HepG2 (cell line): ENCODE measurements at regions not wholly inside any gene's neighbourhood (a gene's known extent, or its start where the extent isn't known, plus 50 kb on each side); places are given as distances from the start of the nearest gene placed in this dataset.

Experiments used
- ATAC-seq: fragments of 200-7000 bp; cut with Tn5 transposase; 3 replicates; pipeline ENCODE4 v1.9.1; 2020; ENCODE audit warnings: mild to moderate bottlenecking, moderate library complexity
- BruUV-seq: library from RNA; stranded (reverse); fragments of 400-500 nt; replicated peaks from 2 replicates; lab custom pipeline; 2021; lab: Mats Ljungman, UMichigan
- CTCF ChIA-PET: fragments of 300-600 bp; formaldehyde crosslinking; extraction: SDS; loops from one replicate; lab custom pipeline; 2021; ENCODE audit warnings: low total read pairs, inconsistent platforms, low intra/inter-chr PET ratio; lab: Yijun Ruan, JAX
- POLR2A ChIA-PET: fragments of 350-600 bp; sonication (Branson Sonifier 250); formaldehyde crosslinking; loops from one replicate; lab custom pipeline; 2020; ENCODE audit warnings: antibody characterized with exemption, inconsistent platforms; lab: Yijun Ruan, JAX
- DNase-seq: peaks from one replicate; pipeline ENCODE4 v3.0.0-alpha.2; 2015; ENCODE audit warnings: low spot score
- FAIRE-seq: peaks from 3 replicates; lab custom pipeline; 2011; peaks lifted over from hg19 to GRCh38; lab: Jason Lieb, UNC
- H2AFZ ChIP-seq: one replicate; pipeline ENCODE4 v1.6.1; 2011; ENCODE audit warnings: low read length, inconsistent platforms
- H3K27ac ChIP-seq: fragments of 300-600 bp; 3 replicates; pipeline ENCODE4 v1.8.0; 2011; ENCODE audit warnings: mixed run types, mild to moderate bottlenecking, mixed read lengths, low read length, inconsistent platforms; ENCODE audit not compliant: insufficient read depth; ENCODE audit errors: extremely low read length
- H3K27me3 ChIP-seq, 2 experiments: fragments of 200-600 bp in 1 of 2; 2 replicates in 1 of 2; 3 replicates in 1 of 2; pipeline versions ENCODE4 v1.6.0 to v1.8.0; 2011; ENCODE audit warnings: low read length in 2 of 2, mild to moderate bottlenecking in 2 of 2, moderate library complexity in 2 of 2, inconsistent platforms in 1 of 2; ENCODE audit not compliant: insufficient read depth in 2 of 2, control insufficient read depth in 1 of 2
- H3K36me3 ChIP-seq, 2 experiments: fragments of 200-600 bp in 1 of 2; replicated peaks in 1 of 2; 2 replicates in 1 of 2; 3 replicates in 1 of 2; pipeline versions ENCODE4 v1.5.1 to v1.8.0; 2011; ENCODE audit warnings: low read length in 2 of 2, inconsistent platforms in 1 of 2; ENCODE audit not compliant: insufficient read depth in 2 of 2, control insufficient read depth in 1 of 2
- H3K4me1 ChIP-seq: 2 replicates; pipeline ENCODE4 v1.5.1; 2012; ENCODE audit warnings: low read length, inconsistent platforms; ENCODE audit not compliant: insufficient read depth
- H3K4me2 ChIP-seq: 2 replicates; pipeline ENCODE4 v1.6.0; 2011; ENCODE audit warnings: low read depth, low read length, inconsistent platforms
- H3K4me3 ChIP-seq, 3 experiments: fragments of 200-600 bp in 1 of 3; sonication (generic), shearing (Covaris generic) in 1 of 3; replicated peaks in 1 of 3; 2 replicates each; pipeline ENCODE4 v1.5.1; 2011 to 2016; ENCODE audit warnings: low read length in 3 of 3, inconsistent platforms in 2 of 3, low read depth in 2 of 3, mild to moderate bottlenecking in 2 of 3, control low read depth in 1 of 3, mixed read lengths in 1 of 3; ENCODE audit not compliant: insufficient read depth in 1 of 3
- H3K79me2 ChIP-seq: one replicate; pipeline ENCODE4 v1.6.1; 2011; ENCODE audit warnings: low read length, inconsistent platforms; ENCODE audit not compliant: insufficient read depth
- H3K9ac ChIP-seq: 2 replicates; pipeline ENCODE4 v1.6.0; 2011; ENCODE audit warnings: mild to moderate bottlenecking, low read depth, low read length, inconsistent platforms; ENCODE audit not compliant: insufficient read depth
- H3K9me3 ChIP-seq: 2 replicates; pipeline ENCODE4 v1.5.1; 2012; ENCODE audit warnings: mild to moderate bottlenecking, low read length
- H4K20me1 ChIP-seq: 2 replicates; pipeline ENCODE4 v1.6.0; 2011; ENCODE audit warnings: inconsistent platforms, mild to moderate bottlenecking, low read length, moderate library complexity; ENCODE audit not compliant: insufficient read depth
- ELF3 ChIP-seq: IDR thresholded peaks from 2 replicates; pipeline ENCODE4 v1.6.1; 2016; ENCODE audit warnings: missing genetic modification reagents, missing compliant biosample characterization
- FOXO1 ChIP-seq: sonication (generic); formaldehyde crosslinking; IDR thresholded peaks from 2 replicates; pipeline ENCODE4 v1.4.0; 2020; ENCODE audit warnings: missing genetic modification reagents
- GABPB1 ChIP-seq: IDR thresholded peaks from 2 replicates; pipeline ENCODE4 v1.6.1; 2016; ENCODE audit warnings: mild to moderate bottlenecking, missing genetic modification reagents, moderate library complexity, missing compliant biosample characterization
- KLF6 ChIP-seq: IDR thresholded peaks from 2 replicates; pipeline ENCODE4 v1.8.0; 2016; ENCODE audit warnings: missing biosample characterization, missing genetic modification reagents
- NFYC ChIP-seq: IDR thresholded peaks from 2 replicates; pipeline ENCODE4 v1.6.1; 2016; ENCODE audit warnings: missing genetic modification reagents, missing compliant biosample characterization
- TBX2 ChIP-seq: sonication (generic); formaldehyde crosslinking; IDR thresholded peaks from 2 replicates; pipeline ENCODE4 v1.5.0; 2020; ENCODE audit warnings: missing genetic modification reagents, mild to moderate bottlenecking, borderline replicate concordance
- ZFX ChIP-seq: sonication (generic); formaldehyde crosslinking; IDR thresholded peaks from 2 replicates; pipeline ENCODE4 v1.4.0; 2020; ENCODE audit warnings: mild to moderate bottlenecking, low read depth, missing genetic modification reagents, moderate library complexity
- ZNF138 ChIP-seq: sonication (generic); formaldehyde crosslinking; IDR thresholded peaks from 2 replicates; pipeline ENCODE4 v1.5.0; 2020; ENCODE audit warnings: mild to moderate bottlenecking, low read depth, missing genetic modification reagents
- ZNF317 ChIP-seq: sonication (generic); formaldehyde crosslinking; IDR thresholded peaks from 2 replicates; pipeline ENCODE4 v1.5.0; 2020; ENCODE audit warnings: mild to moderate bottlenecking, missing genetic modification reagents
- ZNF350 ChIP-seq: sonication (generic); formaldehyde crosslinking; IDR thresholded peaks from 2 replicates; pipeline ENCODE4 v1.4.0; 2020; ENCODE audit warnings: mild to moderate bottlenecking, low read depth, missing genetic modification reagents, borderline replicate concordance
- ZNF615 ChIP-seq: sonication (generic); formaldehyde crosslinking; IDR thresholded peaks from 2 replicates; pipeline ENCODE4 v1.5.0; 2020; ENCODE audit warnings: mild to moderate bottlenecking, missing genetic modification reagents, borderline replicate concordance
- ZNF737 ChIP-seq: sonication (generic); formaldehyde crosslinking; IDR thresholded peaks from 2 replicates; pipeline ENCODE4 v1.5.0; 2020; ENCODE audit warnings: missing genetic modification reagents, mild to moderate bottlenecking, borderline replicate concordance
- ZSCAN21 ChIP-seq: sonication (generic); formaldehyde crosslinking; IDR thresholded peaks from 2 replicates; pipeline ENCODE4 v1.8.0; 2022; ENCODE audit warnings: mild to moderate bottlenecking, missing genetic modification reagents, moderate library complexity, borderline replicate concordance
- WGBS: methylation state at CpG from one replicate; pipeline ENCODE4 v1.1.6; 2017; ENCODE audit warnings: low lambda C conversion rate; 5-methylcytosine and 5-hydroxymethylcytosine counted together
- in situ Hi-C: cut with HindIII; loops from 2 replicates; pipeline ENCODE4 v1.10.0; 2017; ENCODE audit warnings: low pct_unique_long_range_greater_than_20kb; ENCODE audit not compliant: extremely low pct_ligation_motif_present
- intact Hi-C: fragments of 100-400 bp; cut with micrococcal nuclease; formaldehyde crosslinking; loops from one replicate; pipeline ENCODE4 v1.10.0; 2022; ENCODE audit not compliant: unreplicated experiment
- TF ChIP-seq, protein P1 (sequence below): sonication (generic); formaldehyde crosslinking; IDR thresholded peaks from 2 replicates; pipeline ENCODE4 v1.5.0; 2020; ENCODE audit warnings: missing genetic modification reagents
- TF ChIP-seq, protein P2 (sequence below): IDR thresholded peaks from 2 replicates; pipeline ENCODE4 v1.6.1; 2016; ENCODE audit warnings: missing compliant biosample characterization, missing genetic modification reagents, borderline replicate concordance
- TF ChIP-seq, protein P3 (sequence below): sonication (generic); formaldehyde crosslinking; IDR thresholded peaks from 2 replicates; pipeline ENCODE4 v1.4.0; 2020; ENCODE audit warnings: missing genetic modification reagents

DNA sequence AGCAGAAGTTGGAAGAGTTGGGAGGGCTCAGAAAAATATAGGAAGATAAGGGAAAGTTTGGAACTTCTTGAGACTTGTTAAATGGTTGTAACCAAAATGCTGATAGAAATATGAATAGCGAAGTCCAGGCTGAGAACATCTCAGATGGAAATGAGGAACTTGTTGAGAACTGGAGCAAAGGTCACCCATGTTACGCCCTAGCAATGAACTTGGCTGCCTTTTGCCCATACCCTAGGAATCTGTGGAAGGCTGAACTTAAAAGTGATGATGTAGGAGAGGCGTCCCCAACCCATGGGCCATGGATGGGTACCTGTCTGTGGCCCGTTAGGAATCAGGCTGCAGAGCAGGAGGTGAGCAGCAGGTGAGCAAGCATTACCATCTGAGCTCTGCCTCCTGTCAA, 347.8 kb downstream of the ARL4A start:
- Histone ChIP-seq H3K27me3 (no peaks in the 10 kb centered on the region), H2AFZ (no peak overlapping the region)
- WGBS = 96% methylated on average over 3 of the region's 4 CpGs
- DNase-seq (no peak), ATAC-seq (no peak)
- intact Hi-C loops = no loop called here
- TF ChIP-seq ELF3 (CRISPR knock-in tag) = no peak
- no peak for TF ChIP-seq ZNF138 (CRISPR knock-in tag)
- TF ChIP-seq, protein P1, sequence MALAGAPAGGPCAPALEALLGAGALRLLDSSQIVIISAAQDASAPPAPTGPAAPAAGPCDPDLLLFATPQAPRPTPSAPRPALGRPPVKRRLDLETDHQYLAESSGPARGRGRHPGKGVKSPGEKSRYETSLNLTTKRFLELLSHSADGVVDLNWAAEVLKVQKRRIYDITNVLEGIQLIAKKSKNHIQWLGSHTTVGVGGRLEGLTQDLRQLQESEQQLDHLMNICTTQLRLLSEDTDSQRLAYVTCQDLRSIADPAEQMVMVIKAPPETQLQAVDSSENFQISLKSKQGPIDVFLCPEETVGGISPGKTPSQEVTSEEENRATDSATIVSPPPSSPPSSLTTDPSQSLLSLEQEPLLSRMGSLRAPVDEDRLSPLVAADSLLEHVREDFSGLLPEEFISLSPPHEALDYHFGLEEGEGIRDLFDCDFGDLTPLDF (CRISPR knock-in tag) = no peak
- no peak for TF ChIP-seq ZFX (CRISPR knock-in tag)
- no peak for TF ChIP-seq ZNF737 (CRISPR knock-in tag)
- TF ChIP-seq NFYC (CRISPR knock-in tag) = no peak
- no peak for TF ChIP-seq ZNF317 (CRISPR knock-in tag)
- TF ChIP-seq, protein P2, sequence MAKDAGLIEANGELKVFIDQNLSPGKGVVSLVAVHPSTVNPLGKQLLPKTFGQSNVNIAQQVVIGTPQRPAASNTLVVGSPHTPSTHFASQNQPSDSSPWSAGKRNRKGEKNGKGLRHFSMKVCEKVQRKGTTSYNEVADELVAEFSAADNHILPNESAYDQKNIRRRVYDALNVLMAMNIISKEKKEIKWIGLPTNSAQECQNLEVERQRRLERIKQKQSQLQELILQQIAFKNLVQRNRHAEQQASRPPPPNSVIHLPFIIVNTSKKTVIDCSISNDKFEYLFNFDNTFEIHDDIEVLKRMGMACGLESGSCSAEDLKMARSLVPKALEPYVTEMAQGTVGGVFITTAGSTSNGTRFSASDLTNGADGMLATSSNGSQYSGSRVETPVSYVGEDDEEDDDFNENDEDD (CRISPR knock-in tag) = no peak
- TF ChIP-seq TBX2 (CRISPR knock-in tag) = no peak
- TF ChIP-seq, protein P3, sequence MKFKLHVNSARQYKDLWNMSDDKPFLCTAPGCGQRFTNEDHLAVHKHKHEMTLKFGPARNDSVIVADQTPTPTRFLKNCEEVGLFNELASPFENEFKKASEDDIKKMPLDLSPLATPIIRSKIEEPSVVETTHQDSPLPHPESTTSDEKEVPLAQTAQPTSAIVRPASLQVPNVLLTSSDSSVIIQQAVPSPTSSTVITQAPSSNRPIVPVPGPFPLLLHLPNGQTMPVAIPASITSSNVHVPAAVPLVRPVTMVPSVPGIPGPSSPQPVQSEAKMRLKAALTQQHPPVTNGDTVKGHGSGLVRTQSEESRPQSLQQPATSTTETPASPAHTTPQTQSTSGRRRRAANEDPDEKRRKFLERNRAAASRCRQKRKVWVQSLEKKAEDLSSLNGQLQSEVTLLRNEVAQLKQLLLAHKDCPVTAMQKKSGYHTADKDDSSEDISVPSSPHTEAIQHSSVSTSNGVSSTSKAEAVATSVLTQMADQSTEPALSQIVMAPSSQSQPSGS = no peak
- no peak for TF ChIP-seq GABPB1
- no peak for TF ChIP-seq ZSCAN21
- TF ChIP-seq ZNF350 (CRISPR knock-in tag) = no peak
- TF ChIP-seq ZNF615 (CRISPR knock-in tag) = no peak
- TF ChIP-seq FOXO1 (CRISPR knock-in tag) = no peak
- TF ChIP-seq KLF6 (CRISPR knock-in tag) = no peak
- TF ChIP-seq, all 625 proteins: peak for 0
- CTCF ChIA-PET = no interaction called here
- no peak overlapping the region for H3K27ac ChIP-seq
- H4K20me1 ChIP-seq = no peaks in the 10 kb centered on the region
- H3K4me1 ChIP-seq = peaks cover 17% of the 10 kb centered on the region; the same call in 1 of the 2 replicates
- POLR2A ChIA-PET = no interaction called here
- in situ Hi-C loops = no loop called here
- H3K79me2 ChIP-seq = no peaks in the 10 kb centered on the region
- H3K4me3 ChIP-seq = no peak overlapping the region
- no peak overlapping the region for H3K4me2 ChIP-seq
- no peaks in the 10 kb centered on the region for H3K36me3 ChIP-seq
- BruUV-seq = no TSS peak
- no peaks in the 10 kb centered on the region for H3K9me3 ChIP-seq
- FAIRE-seq = no peak
- no peak overlapping the region for H3K9ac ChIP-seq
